Large intestine (tissue), 3 donors: ENCODE measurements at regions not wholly inside any gene's neighbourhood (a gene's known extent, or its start where the extent isn't known, plus 50 kb on each side); places are given as distances from the start of the nearest gene placed in this dataset.

Source experiments
- DNase-seq, 2 donors: peaks; one replicate each; pipeline versions ENCODE4 v3.0.0 to v3.0.0-alpha.2; 2013
- H3K27ac ChIP-seq: one replicate; pipeline ENCODE4 v1.5.1; 2013; ENCODE audit warnings: low read length
- H3K27me3 ChIP-seq: 2 replicates; pipeline ENCODE4 v1.6.1; 2013; ENCODE audit warnings: low read length; ENCODE audit not compliant: control insufficient read depth, insufficient read depth
- H3K36me3 ChIP-seq: 2 replicates; pipeline ENCODE4 v1.6.1; 2013; ENCODE audit warnings: low read length; ENCODE audit not compliant: control insufficient read depth, insufficient read depth
- H3K4me1 ChIP-seq: one replicate; pipeline ENCODE4 v1.6.1; 2013; ENCODE audit warnings: low read length; ENCODE audit not compliant: control insufficient read depth, insufficient read depth
- H3K4me3 ChIP-seq: one replicate; pipeline ENCODE4 v1.5.1; 2013; ENCODE audit warnings: low read length
- H3K9me3 ChIP-seq: one replicate; pipeline ENCODE4 v1.6.1; 2013; ENCODE audit warnings: mild to moderate bottlenecking, low read depth, low read length, moderate library complexity; ENCODE audit not compliant: control insufficient read depth
- WGBS: methylation state at CpG from one replicate; pipeline ENCODE4 v1.1.5; 2013; ENCODE audit warnings: low lambda C conversion rate; ENCODE audit not compliant: insufficient coverage; 5-methylcytosine and 5-hydroxymethylcytosine counted together

GRCh38 chr21:41601573-41602368 lies 93.8 kb upstream of the TMPRSS2 start:
- Histone ChIP-seq H3K27me3 (no peaks in the 10 kb centered on the region), H3K4me1 (peaks cover 44% of the 10 kb centered on the region), H3K9me3 (no peaks in the 10 kb centered on the region), H3K27ac (peak overlapping the region; percentile 71), H3K36me3 (no peaks in the 10 kb centered on the region), H3K4me3 (no peak overlapping the region)
- no CpG with 5 or more reads among the region's 11 CpGs for WGBS
- DNase-seq, result peak in 1 of 2 donors; percentile 78

GRCh38 chr21:41600961-41601572 lies 93.1 kb upstream of the TMPRSS2 start:
- no peak overlapping the region for H3K4me3 ChIP-seq
- H3K36me3 ChIP-seq, result no peaks in the 10 kb centered on the region
- no peaks in the 10 kb centered on the region for H3K27me3 ChIP-seq
- H3K9me3 ChIP-seq, result no peaks in the 10 kb centered on the region
- peaks cover 51% of the 10 kb centered on the region for H3K4me1 ChIP-seq
- WGBS, result no CpG with 5 or more reads among the region's 10 CpGs
- DNase-seq, result no peak
- H3K27ac ChIP-seq, result peak overlapping the region; percentile 71

- Histone ChIP-seq H3K4me1 (peaks cover 47% of the 10 kb centered on the region), H3K27me3 (no peaks in the 10 kb centered on the region), H3K4me3 (no peak overlapping the region), H3K9me3 (no peaks in the 10 kb centered on the region), H3K36me3 (no peaks in the 10 kb centered on the region), H3K27ac (no peak overlapping the region)
- DNase-seq, result no peak
- no CpG with 5 or more reads among the region's 9 CpGs for WGBS
These were observed 92.6 kb upstream of the TMPRSS2 start for GRCh38 chr21:41600556-41600955.

- H3K27me3 ChIP-seq, result no peaks in the 10 kb centered on the region
- DNase-seq, result no peak
- H3K9me3 ChIP-seq, result no peaks in the 10 kb centered on the region
- H3K27ac ChIP-seq, result no peak overlapping the region
- no peaks in the 10 kb centered on the region for H3K36me3 ChIP-seq
- peaks cover 44% of the 10 kb centered on the region for H3K4me1 ChIP-seq
- no CpG with 5 or more reads among the region's 7 CpGs for WGBS
- no peak overlapping the region for H3K4me3 ChIP-seq
These were observed 92.2 kb upstream of the TMPRSS2 start for GRCh38 chr21:41600116-41600515.

GRCh38 chr21:41598561-41599431 lies 90.8 kb upstream of the TMPRSS2 start:
- Histone ChIP-seq H3K4me1 (peaks cover 48% of the 10 kb centered on the region), H3K9me3 (no peaks in the 10 kb centered on the region), H3K27me3 (no peaks in the 10 kb centered on the region), H3K27ac (no peak overlapping the region), H3K4me3 (no peak overlapping the region), H3K36me3 (no peaks in the 10 kb centered on the region)
- DNase-seq, result no peak
- 84% methylated on average over 4 of the region's 21 CpGs for WGBS

- H3K27me3 ChIP-seq, result no peaks in the 10 kb centered on the region
- DNase-seq, result no peak
- no peaks in the 10 kb centered on the region for H3K36me3 ChIP-seq
- H3K9me3 ChIP-seq, result no peaks in the 10 kb centered on the region
- no CpG with 5 or more reads among the region's 9 CpGs for WGBS
- peaks cover 45% of the 10 kb centered on the region for H3K4me1 ChIP-seq
- H3K27ac ChIP-seq, result no peak overlapping the region
- H3K4me3 ChIP-seq, result no peak overlapping the region
These were observed 89.9 kb upstream of the TMPRSS2 start for GRCh38 chr21:41597811-41598231.

- no CpG with 5 or more reads among the region's 1 CpG for WGBS
These were observed 89.3 kb upstream of the TMPRSS2 start for GRCh38 chr21:41597227-41597626.

GRCh38 chr21:41596241-41596925 lies 88.4 kb upstream of the TMPRSS2 start:
- Histone ChIP-seq H3K4me1 (peaks cover 38% of the 10 kb centered on the region), H3K4me3 (no peak overlapping the region), H3K9me3 (no peaks in the 10 kb centered on the region), H3K27ac (peak overlapping the region; percentile 8), H3K36me3 (no peaks in the 10 kb centered on the region), H3K27me3 (no peaks in the 10 kb centered on the region)
- WGBS, result 80% methylated on average over 3 of the region's 14 CpGs
- DNase-seq, result no peak

More at GRCh38 chr21:41597227-41597626, 89.3 kb upstream of the TMPRSS2 start:
- H3K4me3 ChIP-seq, result no peak overlapping the region
- H3K9me3 ChIP-seq, result no peaks in the 10 kb centered on the region
- no peak overlapping the region for H3K27ac ChIP-seq
- H3K36me3 ChIP-seq, result no peaks in the 10 kb centered on the region
- H3K27me3 ChIP-seq, result no peaks in the 10 kb centered on the region
- H3K4me1 ChIP-seq, result peaks cover 45% of the 10 kb centered on the region
- DNase-seq, result no peak

GRCh38 chr21:41594268-41594667 lies 86.3 kb upstream of the TMPRSS2 start:
- H3K4me3 ChIP-seq, result no peak overlapping the region
- WGBS, result 40% methylated on average over 2 of the region's 5 CpGs
- H3K27ac ChIP-seq, result peak overlapping the region; percentile 89
- H3K27me3 ChIP-seq, result no peaks in the 10 kb centered on the region
- no peak for DNase-seq
- peaks cover 36% of the 10 kb centered on the region for H3K4me1 ChIP-seq
- no peaks in the 10 kb centered on the region for H3K9me3 ChIP-seq
- H3K36me3 ChIP-seq, result no peaks in the 10 kb centered on the region

GRCh38 chr21:41593760-41594138 lies 85.8 kb upstream of the TMPRSS2 start:
- WGBS, result no CpG with 5 or more reads among the region's 4 CpGs
- Histone ChIP-seq H3K9me3 (no peaks in the 10 kb centered on the region), H3K27me3 (no peaks in the 10 kb centered on the region), H3K27ac (peak overlapping the region; percentile 89), H3K36me3 (no peaks in the 10 kb centered on the region), H3K4me3 (no peak overlapping the region), H3K4me1 (peaks cover 36% of the 10 kb centered on the region)
- DNase-seq, result peak in 1 of 2 donors; percentile 83
